ENCODE measurements at regions not wholly inside any gene's neighbourhood (a gene's known extent, or its start where the extent isn't known, plus 50 kb on each side); places are given as distances from the start of the nearest gene placed in this dataset.

DNA sequence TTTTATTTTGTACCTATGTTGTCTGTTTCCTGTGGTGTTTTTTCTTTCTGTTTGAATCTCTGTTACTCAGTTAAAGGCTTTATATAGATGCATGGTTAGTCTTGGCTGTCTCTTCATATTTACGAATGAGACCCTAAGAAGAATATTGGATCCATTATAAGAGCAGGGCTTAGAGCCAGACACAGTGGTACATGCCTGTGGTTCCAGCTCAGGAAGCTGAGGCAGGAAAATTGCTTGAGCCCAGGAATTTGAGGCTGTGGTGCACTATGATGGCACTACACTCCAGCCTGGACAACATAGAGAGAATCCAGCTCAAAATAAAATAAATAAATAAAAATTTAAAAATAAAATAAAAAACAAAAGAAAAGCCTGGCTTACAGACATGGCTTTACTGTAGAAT is 211.1 kb downstream of the SOD2 start:
- TF ChIP-seq CTCF (IDR thresholded peaks at IDR 0.05) (no peak), POLR2A (IDR thresholded peaks at IDR 0.05) (no peak)
